GM19324 (cell line): ENCODE measurements at regions not wholly inside any gene's neighbourhood (a gene's known extent, or its start where the extent isn't known, plus 50 kb on each side); places are given as distances from the start of the nearest gene placed in this dataset.
"Not testable (repeated sequence)": the region's sequence is repeated elsewhere in the genome, so short reads cannot be mapped to it uniquely, and the experiment has no call there.

Experiments
- ATAC-seq: cut with Tn5 transposase; IDR thresholded peaks from one replicate; pipeline ENCODE4 v1.9.1; 2021; ENCODE audit warnings: mild to moderate bottlenecking, moderate library complexity; ENCODE audit not compliant: unreplicated experiment, low FRiP score

DNA sequence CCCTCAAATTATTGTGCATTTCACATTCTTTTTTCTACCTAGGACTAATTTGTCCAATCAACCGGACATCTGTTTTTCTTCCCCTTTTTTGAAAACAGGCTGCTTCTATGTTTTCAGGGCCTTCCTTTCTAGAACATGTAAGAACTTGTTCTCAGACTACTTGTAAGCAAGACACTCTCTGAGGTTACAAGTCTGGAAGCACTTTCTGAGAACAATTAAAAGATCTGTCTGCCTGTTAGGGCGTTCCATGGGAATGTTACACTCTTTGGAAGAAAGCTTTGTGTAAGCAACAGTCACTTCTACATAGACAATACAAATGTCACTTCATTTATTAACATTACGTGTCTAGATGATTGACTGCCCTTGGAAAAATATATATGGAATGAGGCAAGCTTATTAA, 50.9 kb upstream of the HSPB3 start:
- ATAC-seq = no peak

DNA sequence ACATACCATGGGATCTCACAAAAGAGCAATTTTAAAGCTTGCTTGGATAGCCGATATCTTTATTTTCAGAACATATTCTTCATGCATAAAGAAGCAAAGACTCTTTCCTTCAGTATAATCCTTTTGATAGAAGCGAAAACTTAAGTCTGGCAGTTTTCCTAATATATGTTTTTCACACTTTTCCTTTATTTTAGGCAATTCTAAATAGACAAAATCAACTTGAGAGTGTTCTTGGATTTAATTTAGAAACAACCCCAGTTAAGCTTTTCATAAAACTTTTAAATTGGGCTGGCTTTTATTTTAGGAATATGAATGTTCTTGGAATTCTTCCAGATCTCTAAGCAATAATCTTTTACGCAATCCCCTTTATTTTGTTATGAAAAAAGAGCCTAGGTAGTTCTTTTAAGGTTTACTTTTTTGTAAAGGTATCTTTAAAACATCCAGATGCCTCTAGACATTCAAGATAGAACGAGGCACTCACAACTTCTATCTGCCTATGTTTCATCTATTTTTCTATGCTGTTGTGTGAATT, 51.5 kb upstream of the HSPB3 start:
- ATAC-seq = no peak

DNA sequence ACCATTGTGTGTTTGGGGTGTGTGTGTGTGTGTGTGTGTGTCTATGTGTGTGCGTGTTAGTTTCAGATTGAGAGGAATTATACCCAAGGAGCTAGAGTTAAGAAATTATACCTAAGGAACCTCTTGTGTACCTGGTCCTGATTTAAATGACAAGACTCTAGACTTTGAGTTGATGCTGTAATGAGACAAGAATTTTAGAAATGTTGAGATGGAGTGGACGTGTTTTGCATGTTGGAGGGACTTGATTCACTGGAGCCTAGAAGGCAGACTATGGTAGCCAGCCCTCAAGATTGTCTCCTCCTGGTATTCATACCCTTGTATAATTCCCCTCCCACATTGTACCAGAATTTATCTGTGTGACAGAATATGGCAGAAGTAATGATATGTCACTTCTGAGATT, 52.4 kb upstream of the HSPB3 start:
- ATAC-seq = no peak

DNA sequence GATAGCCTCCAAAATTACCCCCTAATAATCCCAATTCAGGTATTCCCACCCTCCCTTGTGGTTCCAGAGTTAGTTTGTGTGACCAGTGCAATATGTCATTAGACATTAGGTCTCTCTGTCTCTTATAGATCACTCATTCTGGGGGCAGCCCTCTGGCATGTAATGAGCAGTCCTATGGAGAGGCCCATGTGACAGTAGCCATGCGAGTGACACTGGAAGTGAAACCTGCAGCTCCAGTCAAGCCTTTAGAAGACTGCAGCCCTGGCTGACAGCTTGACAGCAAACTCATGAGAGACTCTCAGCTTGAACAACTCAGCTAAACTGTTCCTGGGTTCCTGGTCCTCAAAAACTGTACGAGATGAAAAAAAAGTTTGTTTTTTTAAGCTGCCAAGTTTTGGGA, 54.0 kb upstream of the HSPB3 start:
- ATAC-seq = peak; percentile 76

DNA sequence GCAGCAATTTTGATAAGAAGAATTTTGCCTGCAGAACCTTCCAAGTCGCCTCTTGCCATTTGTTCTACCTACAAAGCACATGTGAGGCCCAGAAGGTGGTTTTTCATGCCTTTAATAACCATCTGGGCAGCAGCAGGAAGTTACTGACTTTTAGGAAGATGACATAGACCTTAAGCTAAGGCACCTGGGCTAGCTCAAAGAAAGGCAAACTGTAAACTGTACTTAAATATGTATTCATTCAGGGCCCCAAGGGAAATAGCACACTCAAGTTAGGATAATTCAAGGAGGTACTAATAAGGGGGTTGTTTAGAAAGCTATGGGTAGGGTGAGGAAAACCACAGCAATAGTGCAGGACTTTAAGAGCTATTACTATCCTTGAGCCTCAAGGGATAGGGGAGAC, 57.3 kb upstream of the HSPB3 start:
- no peak for ATAC-seq

DNA sequence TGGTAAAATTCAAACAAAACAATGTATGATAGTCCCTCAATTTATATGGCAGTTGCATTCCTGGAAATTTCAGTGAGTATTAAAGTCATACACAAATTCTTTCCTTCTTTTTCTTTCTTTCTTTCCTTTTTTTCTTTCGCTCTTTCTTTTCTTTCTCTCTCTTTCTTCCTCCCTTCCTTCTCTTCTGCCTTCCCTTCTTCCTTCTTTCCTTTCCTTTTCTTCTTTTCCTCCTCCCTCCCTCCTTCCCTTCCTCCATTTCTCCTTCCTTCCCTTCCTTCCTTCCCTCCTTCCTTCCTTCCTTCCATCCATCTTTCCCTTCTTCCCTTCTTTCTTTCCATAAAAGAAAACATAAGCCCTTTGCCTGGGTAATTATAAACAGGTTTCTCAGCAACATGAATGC, 58.1 kb upstream of the HSPB3 start:
- no peak for ATAC-seq

DNA sequence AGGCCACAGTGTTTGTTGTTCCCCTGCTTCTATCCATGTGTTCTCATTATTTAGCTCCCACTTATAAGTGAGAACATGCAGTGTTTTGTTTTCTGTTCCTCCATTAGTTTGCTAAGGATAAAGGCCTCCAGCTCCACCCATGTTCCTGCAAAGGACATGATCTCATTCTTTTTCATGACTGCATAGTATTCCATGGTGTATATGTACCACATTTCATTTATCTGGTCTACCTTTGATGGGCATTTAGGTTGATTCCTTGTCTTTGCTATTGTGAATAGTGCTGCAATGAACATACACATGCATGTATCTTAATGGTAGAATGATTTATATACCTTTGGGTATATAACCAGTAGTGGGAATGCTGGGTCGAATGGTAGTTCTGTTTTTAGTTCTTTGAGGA, 62.5 kb upstream of the HSPB3 start:
- ATAC-seq = not testable (repeated sequence)

DNA sequence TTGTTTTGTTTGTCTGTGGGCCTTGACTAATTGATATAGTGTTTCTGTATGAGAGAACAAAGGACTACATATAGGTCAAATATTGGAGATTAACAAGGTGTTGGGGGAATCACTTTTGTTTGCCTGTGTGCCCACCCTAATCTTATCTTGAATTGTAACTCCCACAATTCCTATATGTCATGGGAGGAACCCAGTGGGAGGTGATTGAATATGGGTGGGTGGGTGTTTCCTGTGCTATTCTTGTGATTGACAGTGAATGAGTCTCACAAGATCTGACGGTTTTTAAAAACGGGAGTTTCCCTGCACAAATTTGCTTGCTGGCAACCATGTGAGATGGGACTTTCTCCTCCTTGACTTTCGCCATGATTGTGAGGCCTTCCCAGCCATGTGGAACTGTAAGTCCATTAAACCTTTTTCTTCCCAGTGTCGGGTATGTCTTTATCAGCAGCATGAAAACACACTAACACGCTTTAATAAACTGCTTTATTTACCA, 64.9 kb upstream of the HSPB3 start:
- no peak for ATAC-seq

DNA sequence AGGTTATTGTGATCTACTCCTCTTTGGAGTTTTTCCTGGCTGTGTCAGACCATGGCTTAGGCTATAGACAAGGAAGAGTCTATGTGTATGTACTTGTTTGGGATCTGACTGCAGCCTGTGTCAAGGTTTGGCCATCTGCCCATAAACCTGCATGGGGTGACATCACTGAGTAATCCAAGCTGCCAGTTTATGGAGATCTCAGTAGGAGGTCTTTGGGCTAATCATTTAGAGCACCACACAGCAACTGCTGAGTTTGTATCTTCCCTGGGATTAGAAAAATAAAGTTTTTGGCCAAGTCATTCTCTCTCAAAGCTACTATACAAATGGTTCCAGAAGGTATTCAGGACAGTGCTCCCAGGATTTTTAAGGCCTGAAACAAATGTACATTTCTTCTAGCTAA, 65.5 kb upstream of the HSPB3 start:
- ATAC-seq = no peak

DNA sequence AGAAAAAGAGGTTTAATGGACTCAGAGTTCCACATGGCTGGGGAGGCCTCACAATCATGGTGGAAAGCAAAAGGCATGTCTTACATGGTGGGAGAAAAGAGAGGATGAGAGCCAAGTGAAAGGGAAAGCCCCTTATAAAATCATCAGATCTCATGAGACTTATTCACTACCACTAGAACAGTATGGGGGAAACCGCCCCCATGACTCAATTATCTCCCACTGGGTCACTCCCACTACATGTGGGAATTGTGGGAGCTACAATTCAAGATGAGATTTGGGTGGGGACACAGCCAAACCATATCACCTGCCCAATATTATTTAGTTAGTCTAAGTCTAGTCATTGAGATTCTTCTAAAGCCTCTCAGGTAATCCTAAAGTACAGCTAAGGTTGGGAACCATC, 66.1 kb upstream of the HSPB3 start:
- not testable (repeated sequence) for ATAC-seq

DNA sequence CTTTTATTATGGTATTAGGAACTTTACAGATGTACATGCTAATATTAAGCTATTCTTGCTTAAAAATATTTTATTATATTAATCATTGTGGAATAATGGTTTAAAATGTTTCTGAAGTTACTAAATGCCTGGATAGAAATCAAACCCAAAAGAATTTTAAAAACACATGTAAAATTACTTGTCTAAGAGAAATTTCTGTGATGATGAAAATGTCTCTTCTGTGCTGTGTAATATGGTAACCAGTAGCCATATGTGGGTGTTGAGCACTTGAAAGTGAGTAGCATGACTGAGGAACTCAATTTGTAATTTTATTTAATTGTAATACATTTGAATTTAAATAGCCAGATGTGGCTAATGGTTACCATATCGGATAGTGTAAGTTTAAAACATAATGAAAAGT, 66.7 kb upstream of the HSPB3 start:
- ATAC-seq = no peak

DNA sequence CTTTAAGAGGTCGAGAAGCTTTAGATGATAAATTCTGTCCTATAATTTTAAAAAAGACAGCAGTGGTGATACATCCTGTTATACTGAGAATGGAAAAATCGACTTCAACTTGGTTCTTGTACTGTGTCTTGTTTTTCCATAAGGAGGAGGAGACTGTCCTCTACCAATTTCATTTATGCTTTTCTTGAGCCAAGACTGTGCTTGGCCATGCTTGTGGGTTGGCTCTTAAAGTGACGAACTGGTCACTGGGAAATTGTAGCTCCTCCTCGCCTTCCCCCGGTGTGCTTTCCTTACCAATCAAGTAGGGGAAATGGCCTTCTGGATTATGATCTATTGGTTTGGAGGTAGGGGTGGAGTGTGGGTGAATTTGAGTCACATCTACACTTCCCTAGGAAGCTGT, 67.1 kb upstream of the HSPB3 start:
- no peak for ATAC-seq

DNA sequence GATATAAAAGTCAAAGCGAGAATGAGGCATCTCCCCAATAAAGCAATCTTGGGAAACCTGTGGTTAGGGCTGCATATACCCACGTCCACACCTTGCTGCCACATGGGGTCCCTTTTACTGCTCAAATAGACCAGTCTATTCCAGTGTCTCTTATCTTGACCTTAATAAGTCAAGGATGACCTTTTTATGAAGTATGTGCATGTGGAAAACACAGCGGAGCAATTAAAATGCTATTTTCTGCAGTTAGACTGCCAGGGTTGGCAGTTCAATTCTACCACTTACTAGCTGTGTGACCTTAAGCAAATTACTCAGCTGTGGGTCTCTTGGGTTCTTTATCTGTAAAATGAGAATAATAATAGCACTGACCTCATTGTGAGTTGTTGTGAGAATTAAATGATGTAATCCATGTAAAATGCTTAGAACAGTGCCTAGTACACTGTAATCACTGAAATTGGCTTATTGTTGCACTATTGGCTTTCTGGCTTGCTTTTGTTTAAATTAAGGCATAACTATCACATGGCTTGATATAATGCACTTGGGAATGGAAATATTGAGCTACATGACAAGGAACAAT, 67.8 kb upstream of the HSPB3 start:
- no peak for ATAC-seq

DNA sequence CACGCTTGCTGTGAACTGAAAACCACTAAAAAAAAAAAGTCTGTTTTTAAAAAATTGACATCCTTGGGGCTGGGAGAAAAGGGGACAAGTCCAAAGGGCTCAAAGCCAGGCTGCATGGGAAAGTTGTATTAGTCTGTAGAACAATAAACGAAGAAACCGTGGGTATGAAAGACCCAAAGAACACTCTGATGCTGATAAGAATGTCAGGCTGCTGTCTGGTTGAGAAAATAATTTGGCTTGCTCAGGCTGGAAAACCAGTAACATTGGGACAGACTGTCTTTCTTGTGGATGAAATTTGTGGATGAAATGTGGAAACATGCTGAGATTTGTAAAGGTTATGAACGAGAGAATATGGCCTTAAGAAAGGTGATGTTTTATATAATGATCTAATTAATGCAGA, 68.5 kb upstream of the HSPB3 start:
- no peak for ATAC-seq

DNA sequence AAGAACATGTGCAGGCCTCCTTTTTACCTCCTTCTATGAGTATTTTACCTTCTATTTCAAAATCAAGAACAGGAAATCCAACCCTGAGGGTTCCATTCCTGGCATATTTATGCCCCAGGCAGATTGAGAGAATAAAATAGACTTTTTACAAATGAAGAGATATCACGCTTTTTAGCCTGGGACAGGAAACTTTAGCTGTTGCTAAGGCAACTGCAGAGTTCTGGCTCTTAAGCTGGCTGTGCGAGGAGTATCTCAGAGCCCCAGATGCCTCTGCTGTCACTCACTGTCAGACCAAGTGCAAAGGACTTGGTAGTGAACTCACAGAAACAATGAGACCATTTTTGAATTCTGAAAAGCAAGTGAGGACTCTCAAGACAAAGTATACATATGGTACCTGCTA, 69.5 kb upstream of the HSPB3 start:
- ATAC-seq = no peak

DNA sequence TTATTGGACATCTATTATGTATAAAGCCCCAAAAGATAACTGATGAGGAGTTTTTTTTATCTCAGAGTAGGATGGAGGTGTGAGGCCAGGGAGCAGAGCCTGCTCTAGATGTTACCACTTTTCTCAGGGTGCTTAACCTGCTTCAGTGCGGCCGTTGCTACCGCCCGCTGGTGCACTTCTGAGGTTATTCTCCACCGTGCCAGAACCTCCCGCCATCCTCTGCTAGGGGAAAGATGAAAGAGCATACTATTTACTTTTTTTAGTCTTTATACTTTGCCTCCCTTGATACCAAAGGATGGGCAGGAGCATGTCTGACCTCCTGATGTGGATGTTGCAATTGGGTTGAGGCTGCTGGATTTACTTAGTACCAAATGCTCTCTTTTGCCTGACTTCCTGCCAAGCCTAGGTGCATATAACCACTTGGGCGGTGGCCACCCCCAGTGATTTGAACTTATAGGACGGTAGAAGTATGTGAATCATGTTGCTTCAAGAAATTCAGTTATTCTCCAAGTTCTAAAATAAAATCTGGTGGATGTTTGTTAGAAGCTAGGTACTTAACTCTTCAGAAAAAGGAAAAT, 71.1 kb upstream of the HSPB3 start:
- no peak for ATAC-seq

DNA sequence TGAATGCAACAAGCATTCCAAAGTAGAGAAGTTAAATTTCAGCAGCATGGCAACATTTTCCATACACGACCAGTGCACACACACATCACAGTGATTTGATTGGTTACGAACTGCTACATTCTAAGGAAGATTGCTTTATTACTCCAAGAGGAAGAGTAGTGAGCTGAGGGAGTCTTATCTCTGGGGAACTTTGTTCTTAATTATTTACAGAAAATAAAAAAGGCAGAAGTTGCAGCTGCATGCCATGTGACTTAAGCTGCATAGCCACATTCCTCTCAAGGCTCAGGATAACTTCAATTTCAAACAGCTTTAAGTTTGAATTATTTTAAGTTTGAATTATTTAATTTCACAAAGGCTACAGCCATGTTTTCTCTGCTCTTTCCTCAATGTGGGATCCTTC, 71.6 kb upstream of the HSPB3 start:
- ATAC-seq = no peak

DNA sequence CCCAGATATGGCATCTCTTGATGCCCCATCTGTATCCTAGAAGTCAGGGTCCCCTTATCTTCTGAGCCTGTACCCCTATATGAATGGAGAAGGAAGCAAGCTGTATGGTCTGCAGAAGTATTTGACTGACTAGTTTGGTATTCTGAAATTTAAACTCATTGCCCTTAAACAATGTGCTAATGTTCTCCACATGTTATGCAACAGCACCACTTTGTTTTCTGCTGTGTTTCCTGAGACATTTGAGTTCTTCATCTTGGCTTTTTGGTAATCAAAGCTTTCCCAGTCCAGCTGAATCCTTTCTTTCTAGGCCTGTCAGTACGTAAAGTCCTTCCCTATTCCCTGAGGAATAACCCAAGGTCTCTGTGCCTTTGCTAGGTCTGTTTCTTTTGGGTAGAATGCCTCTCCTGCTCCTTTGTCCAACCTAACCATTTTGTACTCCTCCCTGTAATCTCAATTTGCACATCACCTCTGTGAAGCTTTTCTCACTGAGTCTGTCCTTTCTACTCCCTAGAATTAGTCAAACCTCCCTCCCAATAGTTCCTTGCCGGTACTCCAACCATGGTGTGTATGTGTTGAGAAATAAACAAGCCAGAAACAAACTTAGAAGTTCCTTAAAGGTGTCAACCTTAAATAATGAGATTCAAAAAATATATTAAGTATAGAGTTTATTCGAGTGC, 72.1 kb upstream of the HSPB3 start:
- ATAC-seq = no peak

DNA sequence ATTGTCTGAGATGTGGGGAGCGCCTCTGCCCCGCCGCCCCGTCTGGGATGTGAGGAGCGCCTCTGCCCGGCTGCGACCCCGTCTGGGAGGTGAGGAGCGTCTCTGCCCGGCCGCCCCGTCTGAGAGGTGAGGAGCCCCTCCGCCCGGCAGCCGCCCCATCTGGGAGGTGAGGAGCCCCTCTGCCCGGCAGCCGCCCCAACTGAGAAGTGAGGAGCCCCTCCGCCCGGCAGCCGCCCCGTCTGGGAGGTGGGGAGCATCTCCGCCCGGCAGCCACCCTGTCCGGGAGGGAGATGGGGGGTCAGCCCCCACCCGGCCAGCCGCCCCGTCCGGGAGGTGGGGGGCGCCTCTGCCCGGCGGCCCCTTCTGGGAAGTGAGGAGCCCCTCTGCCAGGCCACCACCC, 70.9 kb upstream of the ARL15 start:
- ATAC-seq = not testable (repeated sequence)

DNA sequence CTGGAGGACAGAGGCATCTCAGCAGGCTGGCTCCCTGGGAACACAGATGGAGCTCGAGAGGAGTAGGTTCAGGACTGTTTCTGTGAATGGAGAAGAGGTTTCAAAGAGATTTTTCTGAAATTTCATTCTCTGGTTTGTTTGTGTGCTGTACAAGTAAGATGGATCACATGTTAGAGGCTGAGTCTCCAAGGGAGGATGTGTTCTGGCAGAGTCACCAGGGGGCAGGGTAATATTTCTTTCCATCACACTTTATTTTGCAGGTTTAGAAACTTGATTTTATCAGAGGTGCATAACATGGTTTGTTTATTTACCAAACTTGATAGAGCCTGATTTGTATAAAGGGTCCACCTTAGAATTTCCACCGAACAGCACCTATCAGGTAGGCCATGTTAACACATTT, 69.2 kb upstream of the ARL15 start:
- ATAC-seq = no peak

DNA sequence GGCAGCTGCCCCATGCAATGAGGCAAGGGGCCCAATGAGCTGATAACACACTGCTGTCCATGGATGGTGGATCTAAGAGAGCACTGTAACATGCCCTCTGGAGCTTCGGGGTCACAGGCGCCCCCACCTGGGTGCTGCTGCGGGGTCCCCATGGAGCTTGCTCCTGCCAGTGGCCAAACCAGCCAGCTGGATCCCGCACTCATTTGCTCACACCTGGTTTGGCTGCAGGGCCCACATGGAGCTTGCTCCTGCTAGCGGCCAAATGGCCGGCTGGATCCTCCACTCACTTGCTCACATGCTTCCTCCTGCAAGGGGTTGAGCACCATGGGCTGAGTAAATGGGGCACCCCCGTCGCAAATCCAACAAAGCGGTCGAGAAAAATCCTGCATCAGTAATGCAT, 68.3 kb upstream of the ARL15 start:
- ATAC-seq = no peak

DNA sequence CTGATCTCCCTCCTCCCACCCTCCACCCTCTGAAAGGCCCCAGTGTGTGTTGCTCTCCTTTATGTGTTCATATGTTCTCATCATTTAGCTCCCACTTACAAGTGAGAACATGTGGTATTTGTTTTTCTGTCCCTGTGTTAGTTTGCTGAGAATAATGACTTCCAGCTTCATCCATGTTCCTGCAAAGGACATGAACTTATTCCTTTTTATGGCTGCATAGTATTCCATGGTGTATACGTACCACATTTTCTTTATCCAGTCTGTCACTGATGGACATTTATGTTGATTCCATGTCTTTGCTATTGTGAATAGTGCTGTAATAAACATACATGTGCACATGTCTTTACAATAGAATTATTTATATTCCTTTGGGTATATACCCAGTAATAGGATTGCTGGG, 67.0 kb upstream of the ARL15 start:
- ATAC-seq = not testable (repeated sequence)
